Activated CD4-positive, CD25-positive, alpha-beta regulatory T cell treated with anti-CD3 and anti-CD28 coated beads, Interleukin-2, amount 50 U/mL, for 16 hours (primary cell): ENCODE measurements at regions not wholly inside any gene's neighbourhood (a gene's known extent, or its start where the extent isn't known, plus 50 kb on each side); places are given as distances from the start of the nearest gene placed in this dataset.
"Not testable (repeated sequence)": the region's sequence is repeated elsewhere in the genome, so short reads cannot be mapped to it uniquely, and the experiment has no call there.

Experiments
- DNase-seq: peaks from one replicate; pipeline ENCODE4 v3.0.0-alpha.2; 2020; ENCODE audit warnings: low read depth, low spot score

- no peak for DNase-seq
These were observed 112.4 kb upstream of the RBPJ start for GRCh38 chr4:26208237-26208994.

GRCh38 chr4:26209378-26209777 lies 111.4 kb upstream of the RBPJ start:
- DNase-seq = not testable (repeated sequence)

GRCh38 chr4:26212528-26212927 lies 108.3 kb upstream of the RBPJ start:
- no peak for DNase-seq

GRCh38 chr4:26213317-26213716 lies 107.5 kb upstream of the RBPJ start:
- DNase-seq = no peak

DNA sequence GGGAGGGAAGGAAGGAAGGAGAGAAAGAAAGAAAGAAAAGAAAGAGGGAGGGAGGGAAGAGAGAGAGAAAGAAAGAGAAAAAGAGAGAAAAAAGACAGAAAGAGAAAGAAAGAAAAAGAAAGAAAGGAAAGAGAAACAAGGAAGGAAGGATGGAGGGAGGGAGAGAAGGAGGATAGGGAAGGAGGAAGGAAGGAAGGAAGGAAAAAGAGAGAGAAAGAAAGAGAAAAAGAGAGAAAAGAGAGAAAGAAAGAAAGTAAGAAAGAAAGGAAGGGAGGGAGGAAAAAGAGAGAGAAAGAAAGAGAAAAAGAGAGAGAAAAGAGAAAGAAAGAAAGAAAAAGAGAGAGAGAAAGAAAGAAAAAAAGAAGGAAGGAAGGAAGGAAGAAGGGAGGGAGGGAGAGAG lies 105.8 kb upstream of the RBPJ start:
- DNase-seq = no peak

GRCh38 chr4:26215725-26216124 lies 105.1 kb upstream of the RBPJ start:
- no peak for DNase-seq

DNA sequence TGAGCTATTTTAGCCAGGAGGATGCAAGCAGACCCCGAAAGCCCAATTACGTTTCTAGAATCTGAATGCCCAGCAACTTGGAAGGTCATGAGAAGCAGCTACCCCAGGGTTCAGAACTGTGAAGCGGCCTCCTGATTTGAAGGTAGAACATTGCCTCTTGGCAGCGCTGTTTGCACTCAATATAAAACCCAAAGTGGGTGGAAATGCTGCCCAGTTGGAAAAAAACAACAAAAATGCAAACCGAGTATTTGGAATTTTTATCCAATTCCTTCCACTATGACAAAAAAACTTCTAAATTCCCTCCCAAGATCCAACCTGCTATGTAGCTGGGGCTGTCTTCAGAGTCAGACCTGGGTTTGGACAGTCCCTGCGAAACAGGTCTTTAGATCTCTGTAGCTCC lies 103.3 kb upstream of the RBPJ start:
- DNase-seq = no peak

DNA sequence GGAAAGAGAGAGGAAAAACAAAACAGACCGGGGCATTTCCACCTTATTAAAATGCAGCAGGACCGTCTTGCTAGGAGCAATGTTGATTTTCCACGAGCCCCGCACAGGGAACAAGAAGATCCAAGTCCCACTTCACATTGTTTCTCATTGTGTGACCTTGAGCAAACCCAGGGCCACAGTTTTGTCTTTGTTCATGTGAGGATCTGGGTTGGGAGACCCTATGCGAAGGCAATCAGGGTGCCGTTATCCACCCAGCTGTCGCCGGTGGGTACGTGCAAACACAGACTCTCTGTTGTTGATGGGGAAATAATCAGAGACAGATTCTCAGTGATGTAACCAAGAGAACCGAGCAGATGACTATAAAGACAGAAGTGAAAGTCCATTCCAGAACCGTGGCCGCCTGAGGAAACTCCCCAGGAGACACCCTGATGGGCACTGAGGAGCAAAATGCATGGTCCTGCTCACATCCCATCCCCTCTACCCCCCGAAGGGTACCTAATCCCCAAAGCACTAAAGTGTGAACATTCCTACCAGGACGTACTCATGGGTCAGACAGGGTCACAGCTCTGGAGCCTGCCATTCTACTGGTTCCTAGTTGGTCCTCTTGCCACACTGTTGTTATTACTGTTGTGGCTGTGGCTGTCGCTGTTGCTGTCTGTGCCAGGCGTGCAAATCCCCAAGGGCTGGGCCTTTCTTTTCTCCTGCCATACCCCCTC lies 102.7 kb upstream of the RBPJ start:
- no peak for DNase-seq

DNA sequence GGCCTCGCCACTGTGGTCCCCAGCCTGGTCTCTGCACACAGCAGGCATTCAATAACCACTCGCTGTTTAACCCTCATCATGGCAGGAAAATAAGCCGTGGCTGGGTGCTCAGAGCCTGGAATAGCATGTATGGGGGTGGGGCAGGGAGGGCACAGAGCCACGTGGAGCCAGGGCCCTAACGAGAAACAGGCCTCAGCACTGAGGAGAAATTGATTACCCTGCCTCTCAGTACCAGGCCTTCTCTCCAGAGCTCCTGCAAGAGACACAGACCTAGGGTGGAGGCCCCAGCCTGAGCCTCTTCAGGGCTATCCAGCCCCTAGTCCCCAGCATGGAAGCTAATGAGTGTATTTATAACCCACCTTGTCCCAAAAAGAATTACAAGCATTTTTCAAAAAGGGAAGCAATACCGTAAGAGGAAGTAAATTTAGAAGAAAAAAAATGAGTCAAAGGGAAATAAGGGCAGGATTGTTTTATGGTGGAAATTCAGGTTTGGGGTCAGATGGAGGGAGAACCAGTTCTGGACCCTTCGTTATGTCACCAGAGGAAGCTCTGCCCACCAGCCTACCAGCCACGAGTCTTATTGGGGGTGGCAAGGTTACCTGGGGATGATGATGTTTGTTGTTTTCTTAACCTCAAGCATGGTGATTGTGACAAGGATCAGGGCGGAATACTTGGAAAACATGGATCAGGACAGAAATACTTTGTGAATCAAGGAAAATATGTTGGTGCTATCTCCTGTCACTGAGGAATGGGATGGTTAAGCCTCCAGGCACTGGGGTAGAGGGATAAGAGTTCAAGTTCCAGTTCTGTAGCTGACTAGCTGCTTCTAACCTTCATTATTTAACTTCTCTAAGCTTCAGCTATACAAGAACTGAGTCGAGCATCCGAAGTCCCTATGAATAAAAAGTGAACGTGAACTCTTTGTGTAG lies 101.9 kb upstream of the RBPJ start:
- DNase-seq = no peak

DNA sequence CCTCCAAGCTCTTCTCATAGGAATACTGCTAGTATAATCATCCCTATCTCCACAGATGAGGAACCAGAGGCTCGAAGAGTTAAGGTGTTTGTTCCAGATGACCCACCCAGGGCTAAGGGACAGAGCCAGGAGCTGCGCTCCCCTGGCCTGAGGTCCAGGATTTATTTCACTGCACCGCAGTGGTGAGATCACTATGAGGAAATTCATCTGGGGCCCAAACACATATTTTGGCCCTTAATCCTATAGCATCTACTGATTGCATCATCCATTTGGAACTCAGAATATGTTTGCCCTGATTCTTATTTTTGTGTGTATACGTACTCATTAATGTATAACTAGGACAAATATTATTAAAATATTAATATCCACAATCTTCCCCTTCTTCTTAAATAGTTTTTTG lies 100.1 kb upstream of the RBPJ start:
- no peak for DNase-seq

- no peak for DNase-seq
These were observed 97.7 kb upstream of the RBPJ start for GRCh38 chr4:26223155-26223554.

GRCh38 chr4:26226629-26227376 lies 94.0 kb upstream of the RBPJ start:
- DNase-seq = no peak

DNA sequence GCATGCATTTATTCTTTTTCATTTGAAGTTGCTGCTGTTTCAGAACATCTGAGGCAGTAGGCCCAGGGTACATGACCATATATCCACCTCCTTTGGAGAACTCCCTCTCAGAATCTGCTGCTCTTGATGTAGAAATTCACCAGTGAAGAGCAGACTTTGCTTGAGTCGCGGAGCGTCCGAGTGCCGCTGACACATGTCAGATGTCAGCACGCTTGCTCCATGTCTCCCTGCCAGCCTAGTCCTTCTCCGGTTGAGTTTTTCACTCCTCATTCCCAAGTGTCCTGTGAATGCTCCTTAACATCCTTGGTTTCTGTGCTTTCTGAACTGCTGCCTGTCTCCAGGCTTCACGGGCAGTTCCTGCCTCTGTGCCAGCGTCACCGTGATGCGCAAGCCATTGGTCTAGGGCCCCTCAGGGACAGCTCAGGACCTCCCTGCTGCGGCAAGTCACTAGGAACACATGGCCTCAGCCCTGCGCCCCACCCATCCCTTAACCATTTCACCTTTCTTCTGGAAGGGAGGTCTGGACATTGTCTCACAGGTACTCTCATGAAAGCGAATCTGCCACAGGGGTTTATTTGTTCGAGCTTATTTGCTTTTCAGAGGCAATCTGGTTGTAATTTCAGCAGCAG lies 93.1 kb upstream of the RBPJ start:
- DNase-seq = no peak

- no peak for DNase-seq
These were observed 91.9 kb upstream of the RBPJ start for GRCh38 chr4:26228883-26229282.

DNA sequence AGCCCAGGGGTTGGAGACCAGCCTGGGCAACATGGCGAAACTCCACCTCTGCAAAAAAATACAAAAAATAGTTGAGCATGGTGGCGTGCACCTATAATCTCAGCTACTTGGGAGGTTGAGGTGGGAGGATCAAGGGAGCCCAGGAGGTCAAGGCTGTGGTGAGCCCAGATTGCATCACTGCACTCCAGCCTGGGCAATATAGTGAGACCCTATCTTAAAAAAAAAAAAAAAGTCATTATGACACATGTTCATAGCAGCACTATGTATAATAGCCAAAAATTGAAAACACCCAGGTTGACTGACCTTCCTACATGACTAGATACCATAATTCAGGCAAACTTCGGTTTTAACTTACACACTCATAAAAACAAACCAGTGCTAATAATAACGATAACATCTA lies 90.8 kb upstream of the RBPJ start:
- no peak for DNase-seq

DNA sequence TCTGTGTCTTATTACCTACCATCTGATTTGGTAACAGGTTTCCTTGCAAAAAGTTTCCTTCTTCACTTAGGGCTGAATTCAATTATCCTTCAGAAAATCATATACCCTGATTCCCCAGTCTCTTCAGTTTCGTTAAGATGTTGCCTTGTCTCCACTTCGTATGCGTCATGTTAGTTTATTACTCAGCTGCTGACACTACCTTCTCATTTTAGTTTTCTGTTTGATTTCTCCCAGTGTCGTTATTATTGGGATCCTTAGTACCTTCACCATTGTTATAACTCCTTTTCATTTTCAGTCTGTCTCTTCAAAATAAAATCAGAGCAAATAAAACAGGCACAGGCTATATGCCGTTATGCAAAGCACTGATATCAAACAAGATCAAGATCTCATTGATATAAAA lies 87.5 kb upstream of the RBPJ start:
- no peak for DNase-seq

- DNase-seq = no peak
These were observed 85.3 kb upstream of the RBPJ start for GRCh38 chr4:26235500-26235899.

GRCh38 chr4:26237916-26238315 lies 82.9 kb upstream of the RBPJ start:
- no peak for DNase-seq

- DNase-seq = no peak
These were observed 82.4 kb upstream of the RBPJ start for GRCh38 chr4:26238426-26238777.

- DNase-seq = no peak
These were observed 81.8 kb upstream of the RBPJ start for GRCh38 chr4:26238778-26239679.
